Effector memory CD4-positive, alpha-beta T cell (primary cell): ENCODE measurements at regions not wholly inside any gene's neighbourhood (a gene's known extent, or its start where the extent isn't known, plus 50 kb on each side); places are given as distances from the start of the nearest gene placed in this dataset.

Experiments
- DNase-seq, 3 donors: peaks; one replicate each; pipeline ENCODE4 v3.0.0-alpha.2; 2020
- H3K27ac ChIP-seq: 2 replicates; pipeline ENCODE4 v1.7.0; 2013; ENCODE audit warnings: mild to moderate bottlenecking, low read length, moderate library complexity; ENCODE audit not compliant: insufficient read depth, poor library complexity, severe bottlenecking
- H3K27me3 ChIP-seq: replicated peaks from 2 replicates; pipeline ENCODE4 v1.7.0; 2013; ENCODE audit warnings: mild to moderate bottlenecking, low read length; ENCODE audit not compliant: insufficient read depth, control insufficient read depth, poor library complexity, severe bottlenecking
- H3K36me3 ChIP-seq: 2 replicates; pipeline ENCODE4 v1.7.0; 2013; ENCODE audit warnings: mild to moderate bottlenecking, low read length, moderate library complexity; ENCODE audit not compliant: control insufficient read depth, insufficient read depth
- H3K4me1 ChIP-seq: 2 replicates; pipeline ENCODE4 v1.7.0; 2013; ENCODE audit warnings: low read length, mild to moderate bottlenecking; ENCODE audit not compliant: control insufficient read depth, insufficient read depth, poor library complexity, severe bottlenecking
- H3K4me3 ChIP-seq: 2 replicates; pipeline ENCODE4 v1.7.0; 2013; ENCODE audit warnings: low read length, low read depth, mild to moderate bottlenecking; ENCODE audit not compliant: insufficient read depth, poor library complexity, severe bottlenecking
- H3K9me3 ChIP-seq: 2 replicates; pipeline ENCODE4 v1.7.0; 2013; ENCODE audit warnings: mild to moderate bottlenecking, low read length, moderate library complexity; ENCODE audit not compliant: control insufficient read depth

DNA sequence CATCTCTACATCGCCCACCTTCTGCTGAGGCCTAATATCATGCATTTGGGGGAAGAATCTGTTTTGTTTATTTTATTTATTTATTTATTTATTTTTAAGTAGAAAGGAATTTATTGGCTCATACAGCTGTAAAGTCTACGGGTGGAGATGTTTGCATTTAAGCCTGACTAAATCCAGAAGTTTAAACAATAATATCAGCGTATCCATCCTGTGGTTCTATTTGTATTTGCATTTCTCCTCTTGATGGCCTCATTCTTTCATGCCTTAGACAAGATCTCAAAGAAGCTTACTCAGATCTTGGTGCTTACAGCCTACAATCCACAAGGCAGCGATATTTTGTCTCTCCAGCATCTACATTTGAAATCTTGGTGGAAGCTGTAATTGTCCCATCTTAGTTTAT, 67.1 kb upstream of the CARD18 start:
- H3K27ac ChIP-seq = no peak overlapping the region
- no peaks in the 10 kb centered on the region for H3K9me3 ChIP-seq
- H3K36me3 ChIP-seq = no peaks in the 10 kb centered on the region
- no peaks in the 10 kb centered on the region for H3K27me3 ChIP-seq
- no peak overlapping the region for H3K4me3 ChIP-seq
- DNase-seq = no peak
- peaks cover 6% of the 10 kb centered on the region for H3K4me1 ChIP-seq

DNA sequence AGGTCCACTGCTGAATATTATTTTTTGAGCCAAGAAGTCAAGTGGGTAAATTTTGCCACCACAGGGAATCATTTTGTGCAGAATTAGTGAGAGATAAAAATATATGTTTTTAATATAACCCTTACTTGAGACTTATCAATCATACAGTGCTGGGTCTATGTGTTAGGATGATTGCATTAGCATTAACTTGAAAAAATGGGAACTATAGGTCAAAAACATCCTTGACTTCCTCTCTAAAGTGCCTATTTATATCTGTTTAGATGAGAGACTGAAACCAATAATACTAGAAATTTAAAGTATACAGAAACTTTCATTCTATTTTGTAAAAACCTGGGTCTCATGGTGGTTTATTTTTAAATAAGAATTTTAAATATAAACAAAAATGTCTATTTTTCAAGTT, 65.1 kb upstream of the CARD18 start:
- DNase-seq = no peak
- Histone ChIP-seq H3K9me3 (no peaks in the 10 kb centered on the region), H3K36me3 (no peaks in the 10 kb centered on the region), H3K4me3 (no peak overlapping the region), H3K27ac (no peak overlapping the region), H3K4me1 (peaks cover 6% of the 10 kb centered on the region), H3K27me3 (no peaks in the 10 kb centered on the region)

DNA sequence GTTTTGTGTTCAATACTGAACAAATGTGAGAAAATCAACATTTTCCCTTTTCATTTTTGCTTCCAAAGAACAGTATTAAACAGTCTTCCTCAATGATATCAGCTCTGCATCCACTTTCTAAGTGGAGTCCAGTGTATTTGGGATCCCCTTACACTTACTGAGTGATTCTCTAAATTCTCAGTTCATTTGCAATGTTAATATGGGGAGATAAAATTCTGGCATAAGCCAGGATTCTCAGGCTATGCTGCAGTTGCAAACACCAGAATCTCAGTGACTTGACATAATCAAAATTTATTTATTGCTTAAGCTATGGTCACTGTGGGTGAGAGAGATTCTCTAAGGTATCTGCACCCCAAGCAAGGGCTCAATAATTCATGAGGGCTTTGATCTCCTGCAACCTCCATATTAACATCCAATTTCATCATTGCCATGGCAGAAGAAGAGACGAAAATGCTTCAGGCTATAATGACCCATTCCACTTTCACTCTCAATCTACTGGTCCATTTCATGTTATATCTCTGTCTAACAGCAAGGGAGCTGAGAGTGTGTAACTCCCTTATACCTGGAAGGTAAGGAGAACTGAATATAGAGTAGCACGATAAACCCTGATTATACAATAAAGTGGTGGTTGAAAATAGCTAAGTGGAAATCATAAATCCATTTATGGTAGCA, 64.1 kb upstream of the CARD18 start:
- Histone ChIP-seq H3K27me3 (no peaks in the 10 kb centered on the region), H3K27ac (no peak overlapping the region), H3K36me3 (no peaks in the 10 kb centered on the region), H3K9me3 (no peaks in the 10 kb centered on the region), H3K4me1 (peaks cover 6% of the 10 kb centered on the region), H3K4me3 (no peak overlapping the region)
- no peak for DNase-seq

DNA sequence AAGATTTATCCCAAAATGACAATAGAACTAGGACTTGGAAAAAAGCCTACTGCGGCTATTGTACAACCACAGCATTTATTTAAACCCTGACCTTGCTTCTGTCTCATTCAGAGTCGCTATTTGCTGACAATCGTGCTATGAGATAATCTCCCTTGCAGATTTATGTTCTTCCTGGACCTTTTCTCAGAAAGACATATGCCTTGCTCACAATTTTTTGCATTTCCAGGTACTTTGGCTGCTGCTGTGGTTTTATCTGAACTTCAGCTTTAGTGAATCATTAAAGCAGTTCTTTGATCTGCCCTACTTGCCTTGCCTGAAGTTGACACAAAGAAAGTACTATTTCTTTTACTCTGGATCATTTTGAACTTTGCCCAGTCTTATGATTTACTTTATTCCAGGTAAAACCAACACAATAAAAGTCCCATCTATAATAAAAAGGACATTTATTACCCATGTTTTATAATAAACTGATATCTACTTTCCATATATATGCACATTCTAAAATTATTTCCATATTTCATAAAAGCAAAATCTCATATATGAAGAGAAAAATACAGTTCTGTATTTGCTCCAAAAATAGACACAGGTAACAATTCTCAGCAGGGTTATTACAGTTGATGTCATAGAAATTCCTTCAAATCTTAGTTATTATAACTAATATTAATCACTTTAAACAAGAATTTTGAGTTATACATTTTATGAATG, 63.4 kb upstream of the CARD18 start:
- DNase-seq = no peak
- H3K4me3 ChIP-seq = no peak overlapping the region
- no peaks in the 10 kb centered on the region for H3K36me3 ChIP-seq
- H3K9me3 ChIP-seq = no peaks in the 10 kb centered on the region
- peak overlapping the region; percentile 44 for H3K27ac ChIP-seq
- no peaks in the 10 kb centered on the region for H3K27me3 ChIP-seq
- peaks cover 6% of the 10 kb centered on the region for H3K4me1 ChIP-seq

DNA sequence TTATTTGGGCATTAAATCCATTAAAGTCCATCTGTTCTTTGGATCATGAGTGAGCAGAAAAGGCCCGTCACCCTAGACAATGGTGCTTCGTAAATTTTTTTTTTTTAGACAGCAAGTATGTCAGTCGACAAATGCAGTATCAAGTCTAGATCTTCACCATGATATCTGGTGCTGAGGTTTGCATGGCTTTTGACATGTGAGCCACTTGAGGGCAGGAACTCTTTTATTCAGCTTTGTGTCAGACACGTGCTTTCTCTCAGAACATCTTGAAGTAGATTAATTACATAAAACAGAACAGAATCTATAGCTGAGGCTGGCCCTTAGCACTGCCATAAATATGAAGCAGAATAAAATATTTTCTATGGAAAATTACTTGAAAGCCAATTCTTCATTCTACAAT, 62.9 kb upstream of the CARD18 start:
- Histone ChIP-seq H3K36me3 (no peaks in the 10 kb centered on the region), H3K27me3 (no peaks in the 10 kb centered on the region), H3K4me1 (peaks cover 6% of the 10 kb centered on the region), H3K9me3 (no peaks in the 10 kb centered on the region), H3K4me3 (no peak overlapping the region), H3K27ac (peak overlapping the region; percentile 44)
- DNase-seq = no peak

DNA sequence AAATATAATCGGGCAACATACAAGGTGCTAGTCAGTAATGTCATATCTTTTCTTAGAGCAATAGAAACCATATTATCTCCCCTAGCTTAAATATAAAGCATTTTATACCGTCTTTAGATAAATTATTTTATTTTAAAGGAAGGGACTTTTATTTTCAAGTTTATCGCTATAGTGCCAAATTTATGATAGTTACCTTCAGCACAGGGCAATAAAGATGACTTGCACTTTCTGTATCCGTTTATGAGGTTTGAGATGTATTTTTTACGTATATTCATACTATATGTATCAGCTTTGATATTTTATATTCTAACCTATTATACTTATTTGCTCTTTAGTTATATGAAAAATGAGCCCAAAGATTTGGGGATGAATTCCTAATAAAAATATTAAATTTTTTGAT, 61.6 kb upstream of the CARD18 start:
- Histone ChIP-seq H3K36me3 (no peaks in the 10 kb centered on the region), H3K4me3 (no peak overlapping the region), H3K27ac (no peak overlapping the region), H3K27me3 (no peaks in the 10 kb centered on the region), H3K4me1 (peaks cover 6% of the 10 kb centered on the region), H3K9me3 (no peaks in the 10 kb centered on the region)
- DNase-seq = no peak

DNA sequence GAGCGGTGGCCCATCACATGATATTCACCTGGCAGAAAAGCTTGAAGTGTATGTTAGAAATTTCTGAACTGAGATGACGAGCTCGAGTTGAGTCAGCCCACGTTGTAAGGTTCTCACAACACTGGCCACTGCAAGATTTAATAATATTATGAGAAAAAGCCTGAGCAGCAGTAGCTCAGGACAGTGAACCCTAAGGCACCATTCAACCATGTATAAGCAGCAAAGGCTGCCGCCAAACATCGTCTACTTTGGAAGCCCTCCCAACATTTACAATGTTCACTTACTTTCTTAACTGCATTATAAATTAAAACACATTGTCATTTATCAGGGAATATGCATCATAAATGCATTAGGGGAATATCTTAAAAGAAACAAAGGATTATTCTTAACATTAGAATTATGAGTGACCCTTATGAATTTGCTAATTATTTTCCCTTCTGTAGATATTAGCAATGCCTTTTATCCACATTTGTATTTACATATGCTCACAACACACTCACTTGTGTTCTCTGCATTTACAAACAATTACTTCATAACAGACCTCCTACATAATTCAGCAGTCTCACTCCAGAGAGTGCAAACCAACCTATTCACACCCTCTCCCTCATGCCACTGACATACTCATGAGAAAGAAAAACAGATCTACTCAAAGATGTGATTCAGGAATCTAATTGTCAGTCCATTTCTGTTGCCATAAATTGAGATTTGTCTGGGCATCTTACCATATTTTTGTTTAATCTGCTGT, 57.7 kb upstream of the CARD18 start:
- H3K4me3 ChIP-seq = no peak overlapping the region
- H3K27me3 ChIP-seq = no peaks in the 10 kb centered on the region
- H3K9me3 ChIP-seq = no peaks in the 10 kb centered on the region
- DNase-seq = no peak
- H3K4me1 ChIP-seq = peaks cover under 1% of the 10 kb centered on the region
- no peak overlapping the region for H3K27ac ChIP-seq
- no peaks in the 10 kb centered on the region for H3K36me3 ChIP-seq

DNA sequence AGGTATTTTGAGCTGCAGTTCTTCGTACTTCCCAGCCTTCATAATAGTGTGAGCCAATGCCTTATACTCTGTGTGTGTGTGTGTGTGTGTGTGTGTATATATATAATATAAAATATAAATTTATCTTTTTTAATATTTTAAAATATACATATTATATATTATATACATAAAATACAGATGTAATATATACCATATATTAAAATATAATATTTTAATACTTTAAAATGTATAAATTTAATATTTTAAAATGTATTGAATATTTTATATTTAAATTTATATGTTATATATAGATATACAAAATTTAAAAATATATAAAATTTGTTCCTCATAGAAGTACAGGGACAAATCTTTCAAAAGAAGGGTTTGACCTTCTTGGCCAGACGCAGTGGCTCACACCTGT, 53.7 kb upstream of the CARD18 start:
- no peak overlapping the region for H3K4me3 ChIP-seq
- no peaks in the 10 kb centered on the region for H3K4me1 ChIP-seq
- no peaks in the 10 kb centered on the region for H3K27me3 ChIP-seq
- no peak for DNase-seq
- no peak overlapping the region for H3K27ac ChIP-seq
- no peaks in the 10 kb centered on the region for H3K9me3 ChIP-seq
- H3K36me3 ChIP-seq = no peaks in the 10 kb centered on the region

DNA sequence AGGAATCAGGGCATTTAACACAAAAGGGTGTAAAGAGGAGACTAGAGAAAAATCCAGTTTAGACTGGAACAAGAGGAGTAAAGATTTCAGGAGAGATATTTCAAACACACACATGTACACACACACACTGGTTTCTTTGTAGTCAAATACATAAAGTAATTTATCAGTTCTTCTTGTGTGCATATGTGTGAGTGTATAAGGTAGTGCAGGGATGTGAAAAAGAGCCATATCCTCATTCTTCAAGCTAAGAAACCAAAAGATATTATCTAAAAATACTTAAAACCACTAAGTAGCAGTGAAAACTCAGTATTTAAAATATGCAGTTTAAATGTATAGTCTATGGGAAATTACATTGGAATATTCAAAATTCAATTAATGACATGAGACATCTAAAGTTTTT, 52.5 kb upstream of the CARD18 start:
- Histone ChIP-seq H3K4me1 (no peaks in the 10 kb centered on the region), H3K36me3 (no peaks in the 10 kb centered on the region), H3K27ac (no peak overlapping the region), H3K27me3 (no peaks in the 10 kb centered on the region), H3K9me3 (no peaks in the 10 kb centered on the region), H3K4me3 (no peak overlapping the region)
- DNase-seq = no peak

DNA sequence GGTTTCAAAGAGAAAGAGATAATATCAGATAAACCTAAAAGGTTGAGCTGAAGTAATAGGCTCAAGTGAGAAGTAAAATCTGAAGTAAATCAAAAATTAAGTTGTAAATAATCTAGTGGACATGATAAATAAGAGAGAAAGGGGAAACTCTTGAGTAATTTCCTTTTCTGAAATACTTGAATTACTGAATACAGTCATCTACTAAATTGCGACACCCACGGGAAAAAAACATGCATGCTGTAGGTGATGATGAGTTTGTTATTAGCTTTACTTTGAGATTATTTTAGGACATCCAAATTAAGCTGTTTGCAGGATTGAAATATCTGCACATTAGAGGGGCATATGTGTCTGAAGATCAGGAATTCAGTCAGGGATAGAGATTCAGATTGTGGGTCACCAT, 50.0 kb upstream of the CARD18 start:
- no peaks in the 10 kb centered on the region for H3K4me1 ChIP-seq
- no peaks in the 10 kb centered on the region for H3K9me3 ChIP-seq
- H3K36me3 ChIP-seq = no peaks in the 10 kb centered on the region
- no peak overlapping the region for H3K4me3 ChIP-seq
- no peaks in the 10 kb centered on the region for H3K27me3 ChIP-seq
- no peak overlapping the region for H3K27ac ChIP-seq
- DNase-seq = no peak
